HepG2 (cell line): ENCODE measurements at regions not wholly inside any gene's neighbourhood (a gene's known extent, or its start where the extent isn't known, plus 50 kb on each side); places are given as distances from the start of the nearest gene placed in this dataset.

Source experiments
- CAMTA2 ChIP-seq: sonication (generic); formaldehyde crosslinking; IDR thresholded peaks from 2 replicates; pipeline ENCODE4 v1.4.0; 2020; ENCODE audit warnings: mild to moderate bottlenecking, missing genetic modification reagents, borderline replicate concordance
- GPN1 ChIP-seq: sonication (generic); formaldehyde crosslinking; IDR thresholded peaks from 2 replicates; pipeline ENCODE4 v1.5.1; 2020; ENCODE audit warnings: missing genetic modification reagents, borderline replicate concordance
- HIVEP1 ChIP-seq: sonication (generic); formaldehyde crosslinking; IDR thresholded peaks from 2 replicates; pipeline ENCODE4 v1.4.0; 2020; ENCODE audit warnings: mild to moderate bottlenecking, missing genetic modification reagents
- IRX3 ChIP-seq: sonication (generic); formaldehyde crosslinking; IDR thresholded peaks from 2 replicates; pipeline ENCODE4 v1.8.1; 2023; ENCODE audit warnings: mild to moderate bottlenecking, low read depth, missing genetic modification reagents, borderline replicate concordance
- KDM1A ChIP-seq: IDR thresholded peaks from 2 replicates; pipeline ENCODE4 v1.6.1; 2016; ENCODE audit warnings: missing compliant biosample characterization
- KDM6A ChIP-seq: IDR thresholded peaks from 2 replicates; pipeline ENCODE4 v1.6.1; 2016; ENCODE audit warnings: low read depth
- MTA1 ChIP-seq: sonication (generic); formaldehyde crosslinking; IDR thresholded peaks from 2 replicates; pipeline ENCODE4 v1.4.0; 2020; ENCODE audit warnings: missing genetic modification reagents, mild to moderate bottlenecking, borderline replicate concordance
- MTA3 ChIP-seq: sonication (generic); formaldehyde crosslinking; IDR thresholded peaks from 2 replicates; pipeline ENCODE4 v1.4.0; 2020; ENCODE audit warnings: missing genetic modification reagents
- NFATC3 ChIP-seq: sonication (generic); formaldehyde crosslinking; IDR thresholded peaks from 2 replicates; pipeline ENCODE4 v1.5.1; 2020; ENCODE audit warnings: mild to moderate bottlenecking, missing genetic modification reagents
- NKX3-1 ChIP-seq: sonication (generic); formaldehyde crosslinking; IDR thresholded peaks from 2 replicates; pipeline ENCODE4 v1.5.0; 2020; ENCODE audit warnings: missing genetic modification reagents
- PCBP2 ChIP-seq: fragments of 200-400 bp; formaldehyde crosslinking; optimal IDR thresholded peaks from 2 replicates; pipeline ENCODE3; 2018; ENCODE audit warnings: low read length, low read depth; ENCODE audit not compliant: poor library complexity, severe bottlenecking
- SNAPC2 ChIP-seq: sonication (generic); formaldehyde crosslinking; IDR thresholded peaks from 2 replicates; pipeline ENCODE4 v1.8.1; 2022; ENCODE audit warnings: mild to moderate bottlenecking, missing genetic modification reagents
- SRSF1 ChIP-seq: fragments of 200-400 bp; formaldehyde crosslinking; optimal IDR thresholded peaks from 2 replicates; pipeline ENCODE3; 2017; ENCODE audit warnings: mild to moderate bottlenecking, low read depth, low read length, moderate library complexity
- SRSF9 ChIP-seq: fragments of 200-400 bp; formaldehyde crosslinking; IDR thresholded peaks from 2 replicates; pipeline ENCODE4 v1.6.1; 2018; ENCODE audit warnings: borderline replicate concordance, mild to moderate bottlenecking, low read depth, low read length; ENCODE audit not compliant: insufficient read depth, poor library complexity, severe bottlenecking
- TAF1 ChIP-seq: sonication (generic); formaldehyde crosslinking; IDR thresholded peaks from 2 replicates; pipeline ENCODE4 v1.4.0; 2020; ENCODE audit warnings: missing genetic modification reagents
- ZFP90 ChIP-seq: sonication (generic); formaldehyde crosslinking; IDR thresholded peaks from 2 replicates; pipeline ENCODE4 v1.8.0; 2022; ENCODE audit warnings: missing genetic modification reagents, mild to moderate bottlenecking, inconsistent platforms, borderline replicate concordance
- ZNF143 ChIP-seq: sonication (generic); formaldehyde crosslinking; IDR thresholded peaks from 2 replicates; pipeline ENCODE4 v1.4.0; 2020; ENCODE audit warnings: missing genetic modification reagents
- ZNF773 ChIP-seq: sonication (generic); formaldehyde crosslinking; IDR thresholded peaks from 2 replicates; pipeline ENCODE4 v1.4.0; 2020; ENCODE audit warnings: missing genetic modification reagents, borderline replicate concordance
- ZNF816 ChIP-seq: sonication (generic); formaldehyde crosslinking; IDR thresholded peaks from 2 replicates; pipeline ENCODE4 v1.8.0; 2022; ENCODE audit warnings: missing genetic modification reagents, mild to moderate bottlenecking, borderline replicate concordance
- TF ChIP-seq, protein P1 (sequence below): sonication (generic); formaldehyde crosslinking; IDR thresholded peaks from 2 replicates; pipeline ENCODE4 v1.5.0; 2020; ENCODE audit warnings: missing genetic modification reagents, mild to moderate bottlenecking, borderline replicate concordance
- TF ChIP-seq, protein P2 (sequence below): sonication (generic); formaldehyde crosslinking; IDR thresholded peaks from 2 replicates; pipeline ENCODE4 v1.5.0; 2020; ENCODE audit warnings: mild to moderate bottlenecking, low read depth, missing genetic modification reagents, borderline replicate concordance
- TF ChIP-seq, protein P3 (sequence below): sonication (generic); formaldehyde crosslinking; IDR thresholded peaks from 2 replicates; pipeline ENCODE4 v1.4.0; 2020; ENCODE audit warnings: missing genetic modification reagents, borderline replicate concordance
- TF ChIP-seq, protein P4 (sequence below): sonication (generic); formaldehyde crosslinking; IDR thresholded peaks from 2 replicates; pipeline ENCODE4 v1.8.0; 2022; ENCODE audit warnings: mild to moderate bottlenecking, missing genetic modification reagents

DNA sequence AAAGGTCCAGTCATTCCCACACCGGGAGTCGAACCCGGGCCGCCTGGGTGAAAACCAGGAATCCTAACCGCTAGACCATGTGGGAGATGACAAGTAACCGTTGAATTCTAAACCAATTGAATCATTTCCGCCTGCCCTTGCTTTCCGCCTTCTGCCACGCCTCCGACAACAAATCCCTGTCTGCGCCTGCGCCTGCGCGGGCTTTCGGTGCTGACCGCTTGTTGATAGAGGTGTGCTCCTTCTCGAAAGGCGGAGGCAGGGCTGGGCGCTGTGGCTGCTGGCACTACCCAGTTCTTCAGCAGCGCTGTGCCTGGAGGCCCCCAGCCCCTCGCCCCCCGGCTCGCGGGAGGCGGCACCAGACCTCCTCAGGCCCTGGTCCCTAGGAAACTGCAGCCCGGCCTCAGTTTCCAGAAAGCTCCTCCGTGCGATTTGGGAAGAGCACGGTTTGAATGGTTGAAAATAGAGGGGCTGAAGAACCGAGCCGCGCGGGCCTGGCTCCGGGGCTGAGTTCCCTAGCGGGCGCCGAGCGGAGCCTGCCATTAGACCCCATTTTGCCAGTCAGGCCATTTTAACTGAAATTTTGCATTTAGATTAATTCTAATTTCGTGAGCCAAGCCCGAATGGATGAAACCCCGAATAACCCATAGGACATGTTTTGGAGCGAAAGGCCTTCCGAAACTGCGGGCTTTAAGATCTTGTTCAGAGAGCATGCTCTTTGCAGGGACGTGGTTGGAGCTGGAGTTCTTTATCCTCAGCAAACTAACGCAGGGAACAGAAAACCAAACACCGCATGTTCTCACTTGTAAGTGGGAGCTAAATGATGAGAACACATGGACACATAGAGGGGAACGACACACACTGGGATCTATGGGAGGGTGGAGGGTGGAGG lies 219.3 kb upstream of the ATP10A start (continued):
- TF ChIP-seq IRX3 (CRISPR knock-in tag) = no peak
- TF ChIP-seq KDM1A (CRISPR knock-in tag) = no peak
- TF ChIP-seq CAMTA2 (CRISPR knock-in tag) = no peak
- TF ChIP-seq, protein P1, sequence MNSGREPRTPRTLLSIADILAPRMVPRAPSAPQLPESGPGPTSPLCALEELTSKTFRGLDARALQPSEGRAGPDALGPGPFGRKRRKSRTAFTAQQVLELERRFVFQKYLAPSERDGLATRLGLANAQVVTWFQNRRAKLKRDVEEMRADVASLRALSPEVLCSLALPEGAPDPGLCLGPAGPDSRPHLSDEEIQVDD (CRISPR knock-in tag) = no peak
- no peak for TF ChIP-seq KDM6A (CRISPR knock-in tag)
- TF ChIP-seq ZFP90 (CRISPR knock-in tag) = 0 out of 2 replicates have a peak, but pooled peaks have one; percentile 18
- no peak for TF ChIP-seq PCBP2
- TF ChIP-seq, protein P2, sequence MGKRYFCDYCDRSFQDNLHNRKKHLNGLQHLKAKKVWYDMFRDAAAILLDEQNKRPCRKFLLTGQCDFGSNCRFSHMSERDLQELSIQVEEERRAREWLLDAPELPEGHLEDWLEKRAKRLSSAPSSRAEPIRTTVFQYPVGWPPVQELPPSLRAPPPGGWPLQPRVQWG (CRISPR knock-in tag) = no peak
- peak; percentile 69 for TF ChIP-seq TAF1 (CRISPR knock-in tag)
- TF ChIP-seq NKX3-1 = no peak; the same call in 1 of the 2 replicates
- TF ChIP-seq MTA1 (CRISPR knock-in tag) = peak; percentile 65; the same call in 1 of the 2 replicates
- no peak for TF ChIP-seq MTA3 (CRISPR knock-in tag)
- no peak for TF ChIP-seq SRSF9
- TF ChIP-seq ZNF143 (CRISPR knock-in tag) = no peak
- TF ChIP-seq NFATC3 (CRISPR knock-in tag) = no peak
- TF ChIP-seq, protein P3, sequence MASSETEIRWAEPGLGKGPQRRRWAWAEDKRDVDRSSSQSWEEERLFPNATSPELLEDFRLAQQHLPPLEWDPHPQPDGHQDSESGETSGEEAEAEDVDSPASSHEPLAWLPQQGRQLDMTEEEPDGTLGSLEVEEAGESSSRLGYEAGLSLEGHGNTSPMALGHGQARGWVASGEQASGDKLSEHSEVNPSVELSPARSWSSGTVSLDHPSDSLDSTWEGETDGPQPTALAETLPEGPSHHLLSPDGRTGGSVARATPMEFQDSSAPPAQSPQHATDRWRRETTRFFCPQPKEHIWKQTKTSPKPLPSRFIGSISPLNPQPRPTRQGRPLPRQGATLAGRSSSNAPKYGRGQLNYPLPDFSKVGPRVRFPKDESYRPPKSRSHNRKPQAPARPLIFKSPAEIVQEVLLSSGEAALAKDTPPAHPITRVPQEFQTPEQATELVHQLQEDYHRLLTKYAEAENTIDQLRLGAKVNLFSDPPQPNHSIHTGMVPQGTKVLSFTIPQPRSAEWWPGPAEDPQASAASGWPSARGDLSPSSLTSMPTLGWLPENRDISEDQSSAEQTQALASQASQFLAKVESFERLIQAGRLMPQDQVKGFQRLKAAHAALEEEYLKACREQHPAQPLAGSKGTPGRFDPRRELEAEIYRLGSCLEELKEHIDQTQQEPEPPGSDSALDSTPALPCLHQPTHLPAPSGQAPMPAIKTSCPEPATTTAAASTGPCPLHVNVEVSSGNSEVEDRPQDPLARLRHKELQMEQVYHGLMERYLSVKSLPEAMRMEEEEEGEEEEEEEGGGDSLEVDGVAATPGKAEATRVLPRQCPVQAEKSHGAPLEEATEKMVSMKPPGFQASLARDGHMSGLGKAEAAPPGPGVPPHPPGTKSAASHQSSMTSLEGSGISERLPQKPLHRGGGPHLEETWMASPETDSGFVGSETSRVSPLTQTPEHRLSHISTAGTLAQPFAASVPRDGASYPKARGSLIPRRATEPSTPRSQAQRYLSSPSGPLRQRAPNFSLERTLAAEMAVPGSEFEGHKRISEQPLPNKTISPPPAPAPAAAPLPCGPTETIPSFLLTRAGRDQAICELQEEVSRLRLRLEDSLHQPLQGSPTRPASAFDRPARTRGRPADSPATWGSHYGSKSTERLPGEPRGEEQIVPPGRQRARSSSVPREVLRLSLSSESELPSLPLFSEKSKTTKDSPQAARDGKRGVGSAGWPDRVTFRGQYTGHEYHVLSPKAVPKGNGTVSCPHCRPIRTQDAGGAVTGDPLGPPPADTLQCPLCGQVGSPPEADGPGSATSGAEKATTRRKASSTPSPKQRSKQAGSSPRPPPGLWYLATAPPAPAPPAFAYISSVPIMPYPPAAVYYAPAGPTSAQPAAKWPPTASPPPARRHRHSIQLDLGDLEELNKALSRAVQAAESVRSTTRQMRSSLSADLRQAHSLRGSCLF (CRISPR knock-in tag) = no peak
- no peak for TF ChIP-seq GPN1 (CRISPR knock-in tag)
- no peak for TF ChIP-seq ZNF773 (CRISPR knock-in tag)
- peak; percentile 63; the same call in 1 of the 2 replicates for TF ChIP-seq ZNF816 (CRISPR knock-in tag)
- peak; percentile 47; the same call in 1 of the 2 replicates for TF ChIP-seq HIVEP1 (CRISPR knock-in tag)
- no peak for TF ChIP-seq SRSF1
- TF ChIP-seq, protein P4, sequence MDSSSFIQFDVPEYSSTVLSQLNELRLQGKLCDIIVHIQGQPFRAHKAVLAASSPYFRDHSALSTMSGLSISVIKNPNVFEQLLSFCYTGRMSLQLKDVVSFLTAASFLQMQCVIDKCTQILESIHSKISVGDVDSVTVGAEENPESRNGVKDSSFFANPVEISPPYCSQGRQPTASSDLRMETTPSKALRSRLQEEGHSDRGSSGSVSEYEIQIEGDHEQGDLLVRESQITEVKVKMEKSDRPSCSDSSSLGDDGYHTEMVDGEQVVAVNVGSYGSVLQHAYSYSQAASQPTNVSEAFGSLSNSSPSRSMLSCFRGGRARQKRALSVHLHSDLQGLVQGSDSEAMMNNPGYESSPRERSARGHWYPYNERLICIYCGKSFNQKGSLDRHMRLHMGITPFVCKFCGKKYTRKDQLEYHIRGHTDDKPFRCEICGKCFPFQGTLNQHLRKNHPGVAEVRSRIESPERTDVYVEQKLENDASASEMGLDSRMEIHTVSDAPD (CRISPR knock-in tag) = 0 out of 2 replicates have a peak, but pooled peaks have one; percentile 48
- no peak for TF ChIP-seq SNAPC2
